Subcutaneous adipose tissue (tissue), 1 donor: ENCODE measurements at regions not wholly inside any gene's neighbourhood (a gene's known extent, or its start where the extent isn't known, plus 50 kb on each side); places are given as distances from the start of the nearest gene placed in this dataset.

Experiments used
- CTCF ChIP-seq: fragments of 450-650 bp; IDR thresholded peaks from one replicate; pipeline ENCODE4 v1.5.1; 2016; ENCODE audit warnings: low read depth, mild to moderate bottlenecking, control low read depth, antibody characterized with exemption, moderate library complexity

- no peak for TF ChIP-seq CTCF
These were observed 491.4 kb downstream of the CBLN4 start for GRCh38 chr20:55513954-55514353.

GRCh38 chr20:55500130-55500529 is 505.2 kb downstream of the CBLN4 start:
- TF ChIP-seq CTCF = no peak

- no peak for TF ChIP-seq CTCF
These were observed 516.7 kb downstream of the CBLN4 start for GRCh38 chr20:55488593-55488992.

- no peak for TF ChIP-seq CTCF
These were observed 526.4 kb downstream of the CBLN4 start for GRCh38 chr20:55478724-55479450.

GRCh38 chr20:55472704-55473103 is 532.6 kb downstream of the CBLN4 start:
- no peak for TF ChIP-seq CTCF

GRCh38 chr20:55471052-55472006 is 534.0 kb downstream of the CBLN4 start:
- no peak for TF ChIP-seq CTCF

GRCh38 chr20:55469074-55469473 is 536.2 kb downstream of the CBLN4 start:
- no peak for TF ChIP-seq CTCF
